ENCODE measurements at regions not wholly inside any gene's neighbourhood (a gene's known extent, or its start where the extent isn't known, plus 50 kb on each side); places are given as distances from the start of the nearest gene placed in this dataset.

- DNase-seq (ENCODE audit: low read depth, low spot score): no peak
Observed at GRCh38 chr13:105612541-105612940, 922.9 kb downstream of the EFNB2 start.

DNA sequence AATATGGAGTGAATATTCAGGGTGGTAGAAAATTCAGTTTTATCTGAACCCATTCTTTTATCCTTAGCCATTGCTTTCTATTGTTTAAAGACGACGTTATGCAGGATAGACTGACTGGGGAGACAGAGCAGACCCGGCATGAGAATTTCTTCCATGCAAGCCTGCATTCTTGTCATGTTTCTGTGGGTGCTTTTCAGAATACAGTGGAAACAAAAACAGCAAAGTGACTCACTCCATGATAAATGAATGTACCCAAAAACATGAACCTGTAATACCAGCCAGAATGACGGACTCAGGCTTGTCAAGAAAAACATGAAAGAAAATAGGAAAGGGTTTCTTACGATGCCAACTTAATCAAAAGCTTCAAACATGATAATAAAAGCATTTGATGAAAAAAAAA is 924.0 kb downstream of the EFNB2 start:
- DNase-seq (ENCODE audit: low read depth, low spot score): peak; percentile 10

- no peak for DNase-seq (ENCODE audit: low read depth, low spot score)
Observed at GRCh38 chr13:105608104-105608503, 927.4 kb downstream of the EFNB2 start.

DNA sequence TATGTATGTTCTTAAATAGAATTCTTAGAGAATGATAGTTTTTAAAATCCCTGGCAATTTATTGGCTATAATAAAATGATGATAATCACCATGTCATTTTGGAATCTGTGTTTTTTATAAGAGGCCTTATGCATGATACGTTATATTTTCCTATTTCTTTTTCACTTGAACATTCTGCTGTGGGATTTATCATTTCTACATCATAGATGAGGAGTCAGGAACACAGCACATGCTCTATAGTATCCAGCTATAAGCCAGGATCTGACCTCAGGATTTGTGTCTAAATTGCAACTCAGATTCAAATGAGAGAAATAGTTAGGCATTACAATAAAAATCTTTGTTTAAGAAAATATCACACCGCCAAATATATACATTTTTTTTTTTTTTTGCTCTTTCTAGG is 928.0 kb downstream of the EFNB2 start:
- DNase-seq (ENCODE audit: low read depth, low spot score): no peak

GRCh38 chr13:105607016-105607415 is 928.4 kb downstream of the EFNB2 start:
- DNase-seq (ENCODE audit: low read depth, low spot score): no peak

GRCh38 chr13:105602956-105603670 is 932.3 kb downstream of the EFNB2 start:
- DNase-seq (ENCODE audit: low read depth, low spot score): no peak

GRCh38 chr13:105599477-105600037 is 935.9 kb downstream of the EFNB2 start:
- DNase-seq (ENCODE audit: low read depth, low spot score): no peak

DNA sequence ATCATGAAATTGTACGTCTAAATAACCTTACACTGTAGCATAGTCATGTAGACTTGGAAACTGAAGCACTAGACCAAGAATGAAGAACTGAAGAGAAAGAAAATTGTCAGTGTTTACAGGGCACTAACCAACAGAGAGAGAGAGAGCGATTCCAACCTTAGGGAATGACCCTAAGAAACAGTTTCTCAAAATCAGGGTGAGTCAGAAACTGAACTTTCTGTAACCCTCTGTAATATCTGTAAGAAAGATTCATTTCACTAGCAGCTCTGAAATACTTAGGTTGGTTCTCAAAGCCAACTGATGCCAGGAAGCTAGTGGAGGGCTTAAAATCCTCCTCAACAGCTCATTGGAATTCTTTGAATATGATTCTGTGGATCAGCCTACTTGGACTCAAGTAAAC is 936.9 kb downstream of the EFNB2 start:
- no peak for DNase-seq (ENCODE audit: low read depth, low spot score)

GRCh38 chr13:105597573-105597972 is 937.9 kb downstream of the EFNB2 start:
- DNase-seq (ENCODE audit: low read depth, low spot score): no peak

DNA sequence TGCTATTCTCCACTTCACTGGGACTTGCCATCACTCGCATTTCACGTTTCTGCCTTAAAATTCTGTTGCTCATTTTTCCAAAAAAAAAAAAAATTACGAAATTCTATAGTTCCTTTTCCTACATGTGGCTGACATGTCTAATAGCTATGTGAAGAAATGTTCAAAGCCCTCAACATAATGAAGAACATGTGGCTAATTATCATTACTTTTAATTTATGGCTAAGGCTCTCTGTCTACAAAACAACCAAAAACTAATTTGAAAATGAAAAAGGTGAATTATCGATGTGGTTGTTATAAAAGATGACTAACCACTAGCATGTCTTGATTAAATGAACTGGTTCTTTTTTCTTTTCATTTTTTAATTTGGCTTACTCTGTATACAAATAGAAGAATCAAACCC is 940.0 kb downstream of the EFNB2 start:
- DNase-seq (ENCODE audit: low read depth, low spot score): no peak

DNA sequence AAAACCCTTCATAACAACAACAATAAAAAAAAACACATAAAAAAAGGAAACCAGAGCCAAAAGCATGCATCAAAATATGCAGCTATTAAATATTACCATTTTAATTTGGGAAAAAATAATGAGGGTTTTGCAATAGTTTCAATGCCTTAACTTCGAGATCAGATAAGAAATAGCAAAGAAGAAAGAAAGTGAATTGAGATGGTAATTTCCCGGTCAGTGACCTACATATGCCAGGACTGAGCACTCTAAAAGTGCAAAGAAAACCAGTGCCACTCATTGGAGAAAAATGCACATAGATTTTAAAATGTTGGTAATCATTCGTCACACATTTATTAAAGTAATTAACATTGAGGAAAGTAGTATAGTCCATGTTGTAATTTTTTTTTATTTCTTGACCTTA is 944.2 kb downstream of the EFNB2 start:
- DNase-seq (ENCODE audit: low read depth, low spot score): no peak

DNA sequence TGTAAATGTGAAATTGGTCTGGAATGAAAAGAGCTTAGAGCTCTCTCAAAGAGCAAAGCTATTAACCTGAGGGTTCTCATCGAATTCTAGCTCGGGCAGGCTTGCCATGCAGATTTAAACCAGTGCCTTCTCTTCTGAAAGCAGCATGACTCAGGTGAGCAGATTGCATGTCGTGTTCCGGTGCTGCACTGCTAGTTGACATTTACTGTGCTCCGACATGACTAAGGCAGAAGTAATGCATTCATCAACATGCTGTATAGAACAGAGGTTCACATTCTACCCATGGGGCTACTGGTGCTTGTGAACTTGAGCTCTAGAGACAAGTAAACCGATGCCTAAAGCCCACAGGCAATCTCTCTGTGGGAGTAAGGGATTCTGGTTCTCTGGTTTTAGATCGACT is 947.7 kb downstream of the EFNB2 start:
- no peak for DNase-seq (ENCODE audit: low read depth, low spot score)

GRCh38 chr13:105579821-105580710 is 955.4 kb downstream of the EFNB2 start:
- no peak for DNase-seq (ENCODE audit: low read depth, low spot score)

- DNase-seq (ENCODE audit: low read depth, low spot score): no peak
Observed at GRCh38 chr13:105573136-105573535, 962.3 kb downstream of the EFNB2 start.

GRCh38 chr13:105572401-105572800 is 963.1 kb downstream of the EFNB2 start:
- DNase-seq (ENCODE audit: low read depth, low spot score): no peak

DNA sequence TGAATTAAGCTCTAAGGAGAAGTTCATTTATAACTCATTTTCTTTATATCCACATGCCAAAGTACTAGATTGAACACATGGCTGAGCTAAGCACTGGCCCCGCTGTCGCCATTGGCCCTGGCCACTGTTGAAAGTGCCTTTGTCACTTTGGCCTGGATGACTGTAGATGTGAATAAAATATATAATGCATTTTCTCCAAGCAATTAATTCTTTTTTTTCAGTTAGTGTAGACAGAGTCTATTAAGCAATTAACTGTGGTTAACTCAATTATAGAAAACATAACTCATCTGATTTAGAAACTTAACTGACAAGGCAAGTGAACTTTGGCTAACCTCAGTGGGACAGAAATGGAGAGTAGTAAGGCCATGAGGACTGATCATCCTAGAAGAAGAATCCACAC is 965.6 kb downstream of the EFNB2 start:
- no peak for DNase-seq (ENCODE audit: low read depth, low spot score)

DNA sequence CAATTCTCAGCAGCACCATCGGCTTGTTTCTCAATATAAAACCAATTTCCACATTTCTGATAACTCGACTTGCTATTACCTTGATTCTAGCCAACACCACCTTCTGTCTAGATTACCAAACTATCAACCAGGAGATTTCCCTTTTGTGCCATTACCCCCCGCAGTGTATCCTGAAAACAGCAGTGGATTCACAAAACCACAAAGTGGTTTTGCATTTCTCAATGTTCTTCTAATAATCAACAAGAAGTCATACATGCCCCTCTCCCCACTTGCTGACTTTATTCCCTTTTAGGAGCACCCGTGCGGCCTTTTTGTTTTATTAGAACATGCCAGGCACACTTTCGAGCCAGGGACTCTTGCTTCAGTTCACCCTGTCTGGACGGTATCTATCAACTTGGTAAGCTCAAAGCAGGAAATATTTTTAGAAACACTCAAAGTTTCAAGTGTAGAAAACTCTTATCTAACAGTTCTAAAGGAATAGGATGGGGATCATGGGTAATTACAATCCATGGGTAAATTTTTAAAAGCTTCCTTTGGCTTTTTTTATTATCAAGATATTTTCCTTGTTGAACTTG is 967.4 kb downstream of the EFNB2 start:
- DNase-seq (ENCODE audit: low read depth, low spot score): no peak

GRCh38 chr13:105565136-105565727 is 970.2 kb downstream of the EFNB2 start:
- no peak for DNase-seq (ENCODE audit: low read depth, low spot score)

DNA sequence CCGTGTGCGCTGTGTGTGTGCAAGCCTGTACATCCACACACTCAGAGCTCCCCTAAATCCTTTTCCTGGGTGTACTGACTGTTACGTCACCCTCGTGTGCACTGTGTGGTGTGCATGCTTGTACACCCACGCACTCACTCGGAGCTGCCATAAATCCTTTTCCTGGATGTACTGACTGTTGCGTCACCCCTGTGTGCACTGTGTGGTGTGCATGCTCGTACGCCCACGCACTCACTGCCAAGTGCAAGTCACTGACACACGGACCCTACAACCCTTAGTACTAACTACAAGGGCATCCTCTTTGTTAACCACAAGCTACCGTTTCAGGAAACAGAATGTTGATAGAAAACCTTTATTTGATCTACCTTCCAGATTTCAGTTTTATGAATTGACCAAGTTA is 983.4 kb downstream of the EFNB2 start:
- DNase-seq (ENCODE audit: low read depth, low spot score): no peak

GRCh38 chr13:105547851-105548250 is 987.6 kb downstream of the EFNB2 start:
- no peak for DNase-seq (ENCODE audit: low read depth, low spot score)

- DNase-seq (ENCODE audit: low read depth, low spot score): no peak
Observed at GRCh38 chr13:105545811-105546210, 989.7 kb downstream of the EFNB2 start.

GRCh38 chr13:105543742-105544141 is 991.7 kb downstream of the EFNB2 start:
- no peak for DNase-seq (ENCODE audit: low read depth, low spot score)

Data from ELF-1 (cell line).